BJ (cell line): ENCODE measurements at regions not wholly inside any gene's neighbourhood (a gene's known extent, or its start where the extent isn't known, plus 50 kb on each side); places are given as distances from the start of the nearest gene placed in this dataset.

ENCODE experiments used
- CTCF ChIA-PET: fragments of 350-600 bp; formaldehyde crosslinking; extraction: SDS; loops from one replicate; lab custom pipeline; 2021; ENCODE audit warnings: antibody characterized with exemption, inconsistent platforms; lab: Yijun Ruan, JAX
- POLR2A ChIA-PET: fragments of 300-600 bp; sonication (Branson Sonifier 250); formaldehyde crosslinking; extraction: SDS; loops from one replicate; lab custom pipeline; 2021; ENCODE audit warnings: antibody characterized with exemption; lab: Charles Lee
- DNase-seq: peaks from one replicate; pipeline ENCODE4 v3.0.0-alpha.2; 2011; ENCODE audit warnings: low read depth
- H3K27me3 ChIP-seq: 2 replicates; pipeline ENCODE4 v1.6.0; 2011; ENCODE audit warnings: low read length; ENCODE audit not compliant: control insufficient read depth, insufficient read depth
- H3K36me3 ChIP-seq: 2 replicates; pipeline ENCODE4 v1.5.1; 2011; ENCODE audit warnings: low read length; ENCODE audit not compliant: control insufficient read depth, insufficient read depth
- H3K4me3 ChIP-seq: 2 replicates; pipeline ENCODE4 v1.5.1; 2011; ENCODE audit warnings: low read depth, mild to moderate bottlenecking, control low read depth, low read length
- CTCF ChIP-seq: IDR thresholded peaks from 2 replicates; pipeline ENCODE4 v1.5.1; 2011; ENCODE audit warnings: low read depth, mild to moderate bottlenecking, control low read depth, inconsistent platforms, low read length, moderate library complexity; ENCODE audit not compliant: insufficient read depth

- H3K4me3 ChIP-seq, result no peak overlapping the region
- no peaks in the 10 kb centered on the region for H3K27me3 ChIP-seq
- ChIA-PET CTCF (no interaction called here), POLR2A (no interaction called here)
- no peak for TF ChIP-seq CTCF
- DNase-seq, result no peak
- H3K36me3 ChIP-seq, result no peaks in the 10 kb centered on the region
Measured at GRCh38 chr1:57968321-57968720, 544.5 kb upstream of the DAB1 start.

GRCh38 chr1:57966751-57967406 is 543.0 kb upstream of the DAB1 start:
- ChIA-PET CTCF (no interaction called here), POLR2A (no interaction called here)
- no peak for TF ChIP-seq CTCF
- Histone ChIP-seq H3K27me3 (no peaks in the 10 kb centered on the region), H3K4me3 (no peak overlapping the region), H3K36me3 (no peaks in the 10 kb centered on the region)
- DNase-seq, result no peak

GRCh38 chr1:57966340-57966739 is 542.5 kb upstream of the DAB1 start:
- TF ChIP-seq CTCF, result no peak
- ChIA-PET CTCF (no interaction called here), POLR2A (no interaction called here)
- no peaks in the 10 kb centered on the region for H3K36me3 ChIP-seq
- H3K27me3 ChIP-seq, result no peaks in the 10 kb centered on the region
- no peak overlapping the region for H3K4me3 ChIP-seq
- DNase-seq, result no peak

- Histone ChIP-seq H3K27me3 (no peaks in the 10 kb centered on the region), H3K4me3 (no peak overlapping the region), H3K36me3 (no peaks in the 10 kb centered on the region)
- ChIA-PET CTCF (no interaction called here), POLR2A (no interaction called here)
- TF ChIP-seq CTCF, result no peak
- DNase-seq, result no peak
Measured at GRCh38 chr1:57963581-57963980, 539.7 kb upstream of the DAB1 start.

- no peak for TF ChIP-seq CTCF
- Histone ChIP-seq H3K4me3 (no peak overlapping the region), H3K36me3 (no peaks in the 10 kb centered on the region), H3K27me3 (no peaks in the 10 kb centered on the region)
- ChIA-PET POLR2A (no interaction called here), CTCF (no interaction called here)
- DNase-seq, result no peak
Measured at GRCh38 chr1:57959531-57960241, 535.8 kb upstream of the DAB1 start.
